RWPE2 (cell line): ENCODE measurements at regions not wholly inside any gene's neighbourhood (a gene's known extent, or its start where the extent isn't known, plus 50 kb on each side); places are given as distances from the start of the nearest gene placed in this dataset.

ENCODE experiments used
- ATAC-seq: fragments of 200-7000 bp; cut with Tn5 transposase; 3 replicates; pipeline ENCODE4 v1.9.1; 2021; ENCODE audit warnings: low read depth
- DNase-seq: peaks from one replicate; pipeline ENCODE4 v3.0.0-alpha.2; 2020; ENCODE audit warnings: low spot score
- H3K27ac ChIP-seq: fragments of 450-650 bp; 2 replicates; pipeline ENCODE4 v1.5.1; 2017; ENCODE audit warnings: mild to moderate bottlenecking; ENCODE audit not compliant: poor library complexity, severe bottlenecking
- H3K27me3 ChIP-seq: fragments of 250-450 bp; sonication (Bioruptor Pico); 2 replicates; pipeline ENCODE4 v1.5.1; 2021; ENCODE audit warnings: mild to moderate bottlenecking, moderate library complexity; ENCODE audit not compliant: insufficient read depth, poor library complexity, severe bottlenecking
- H3K36me3 ChIP-seq: fragments of 250-450 bp; sonication (Bioruptor Pico); 2 replicates; pipeline ENCODE4 v1.5.1; 2020; ENCODE audit warnings: low read depth, mild to moderate bottlenecking, moderate library complexity
- H3K4me1 ChIP-seq: fragments of 250-450 bp; sonication (Bioruptor Pico); 2 replicates; pipeline ENCODE4 v1.5.1; 2021; ENCODE audit warnings: mild to moderate bottlenecking, moderate library complexity; ENCODE audit not compliant: insufficient read depth, poor library complexity, severe bottlenecking
- H3K4me3 ChIP-seq: fragments of 250-450 bp; sonication (Bioruptor Pico); 2 replicates; pipeline ENCODE4 v1.5.1; 2021; ENCODE audit warnings: mild to moderate bottlenecking, moderate library complexity; ENCODE audit not compliant: severe bottlenecking
- H3K9me3 ChIP-seq: fragments of 250-450 bp; sonication (Bioruptor Pico); 2 replicates; pipeline ENCODE4 v1.5.1; 2021; ENCODE audit warnings: mild to moderate bottlenecking, moderate library complexity; ENCODE audit not compliant: severe bottlenecking
- CTCF ChIP-seq: fragments of 450-650 bp; IDR thresholded peaks from one replicate; pipeline ENCODE4 v1.5.1; 2017; ENCODE audit warnings: mild to moderate bottlenecking, moderate library complexity; ENCODE audit not compliant: poor library complexity, severe bottlenecking

- Histone ChIP-seq H3K27me3 (no peaks in the 10 kb centered on the region), H3K4me3 (no peak overlapping the region), H3K27ac (no peak overlapping the region), H3K9me3 (no peaks in the 10 kb centered on the region), H3K36me3 (no peaks in the 10 kb centered on the region), H3K4me1 (peaks cover 8% of the 10 kb centered on the region)
- DNase-seq (no peak), ATAC-seq (peak; percentile 88)
- no peak for TF ChIP-seq CTCF
These were observed 111.6 kb downstream of the ZNF608 start for GRCh38 chr5:124634741-124635323.

DNA sequence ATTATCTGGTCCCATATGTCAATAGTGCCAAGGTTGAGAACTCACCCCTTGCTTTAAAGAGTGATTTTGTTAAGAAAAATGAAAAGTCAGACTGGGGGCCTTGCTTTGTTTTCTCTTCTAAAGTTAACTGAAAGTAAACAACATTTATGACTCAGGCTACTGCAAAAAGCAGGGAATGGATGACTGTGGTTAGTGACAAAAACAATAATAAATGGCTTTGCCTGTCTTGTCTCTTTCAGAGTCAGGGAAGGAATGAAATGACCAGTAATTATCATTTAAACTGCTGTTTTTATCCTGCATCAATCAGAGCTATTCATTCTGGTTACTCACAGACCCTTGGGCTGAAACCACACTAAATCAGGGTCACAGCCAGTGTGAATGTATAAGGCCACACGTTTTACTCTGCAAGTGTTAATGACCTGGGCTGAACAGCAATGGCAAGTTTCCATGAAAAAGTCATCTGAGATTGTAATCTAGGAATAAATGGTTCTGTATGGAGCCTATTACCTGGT lies 112.2 kb downstream of the ZNF608 start:
- H3K9me3 ChIP-seq, result no peaks in the 10 kb centered on the region
- DNase-seq (no peak), ATAC-seq (peak; percentile 21; the same call in 1 of the 3 replicates)
- no peak for TF ChIP-seq CTCF
- H3K27ac ChIP-seq, result no peak overlapping the region
- H3K4me1 ChIP-seq, result peaks cover 12% of the 10 kb centered on the region
- H3K27me3 ChIP-seq, result no peaks in the 10 kb centered on the region
- no peak overlapping the region for H3K4me3 ChIP-seq
- H3K36me3 ChIP-seq, result no peaks in the 10 kb centered on the region

DNA sequence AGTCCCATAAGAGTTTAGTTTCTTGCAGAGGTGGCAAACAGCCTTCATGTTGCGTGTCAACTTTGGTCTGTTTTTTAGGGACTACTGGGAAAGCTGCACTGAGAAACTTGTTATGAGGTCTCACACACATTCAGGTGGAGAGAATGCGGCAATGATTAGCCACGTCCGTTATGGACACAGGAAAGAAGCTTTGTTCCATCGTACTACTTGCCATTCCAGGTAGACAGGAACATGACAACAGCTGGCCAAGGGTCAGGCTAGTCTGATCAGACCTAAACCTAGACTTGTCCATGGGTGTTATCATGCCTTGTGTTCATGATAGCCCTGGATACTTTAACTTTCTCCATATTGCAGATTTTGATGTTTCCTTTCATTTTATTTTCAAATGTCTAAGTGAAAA lies 113.2 kb downstream of the ZNF608 start:
- no peak overlapping the region for H3K27ac ChIP-seq

DNA sequence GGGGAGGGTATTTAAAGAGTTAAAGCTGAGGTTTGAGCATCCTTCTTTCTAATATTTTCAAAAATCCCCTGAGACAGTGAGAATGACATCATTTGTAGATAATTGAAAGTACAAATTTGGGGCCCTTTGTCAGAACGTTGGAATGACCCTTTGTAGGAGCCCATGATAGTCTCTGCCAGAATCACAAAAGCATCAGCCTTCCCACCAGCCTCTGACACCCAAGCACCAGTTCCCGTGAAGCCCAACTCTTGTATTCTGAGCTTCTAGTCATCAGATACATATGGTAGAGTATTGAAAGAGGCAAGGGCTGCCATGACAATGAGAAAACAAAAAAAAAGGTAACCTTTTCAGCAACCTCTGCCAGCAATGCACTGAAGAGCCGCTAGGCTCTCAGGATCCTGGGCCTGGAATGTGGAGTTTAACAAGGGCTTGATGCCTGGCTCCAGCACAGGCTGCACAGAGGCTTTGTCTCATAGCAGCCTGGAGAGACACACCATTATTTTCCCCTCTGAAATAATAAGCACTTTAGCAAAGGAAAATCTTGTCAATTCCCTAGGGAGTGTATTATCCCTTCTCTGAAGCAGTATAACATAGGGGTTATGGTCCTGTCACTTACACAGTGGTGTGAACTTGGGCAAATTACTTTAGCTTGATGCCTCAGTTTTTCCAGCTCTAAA lies 114.4 kb downstream of the ZNF608 start:
- no peaks in the 10 kb centered on the region for H3K9me3 ChIP-seq
- H3K27ac ChIP-seq, result no peak overlapping the region
- no peaks in the 10 kb centered on the region for H3K36me3 ChIP-seq
- TF ChIP-seq CTCF, result no peak
- no peaks in the 10 kb centered on the region for H3K27me3 ChIP-seq
- H3K4me1 ChIP-seq, result peaks cover 18% of the 10 kb centered on the region
- H3K4me3 ChIP-seq, result no peak overlapping the region
- ATAC-seq (no peak), DNase-seq (no peak)

More for the DNA sequence above, 113.2 kb downstream of the ZNF608 start:
- ATAC-seq (no peak), DNase-seq (no peak)
- no peak overlapping the region for H3K4me3 ChIP-seq
- no peaks in the 10 kb centered on the region for H3K9me3 ChIP-seq
- no peaks in the 10 kb centered on the region for H3K36me3 ChIP-seq
- no peak for TF ChIP-seq CTCF
- H3K27me3 ChIP-seq, result no peaks in the 10 kb centered on the region
- H3K4me1 ChIP-seq, result peaks cover 18% of the 10 kb centered on the region
